GM12891 (cell line): ENCODE measurements at regions not wholly inside any gene's neighbourhood (a gene's known extent, or its start where the extent isn't known, plus 50 kb on each side); places are given as distances from the start of the nearest gene placed in this dataset.

Experiments
- PAX5 ChIP-seq: IDR thresholded peaks from 2 replicates; pipeline ENCODE4 v1.6.1; 2011; ENCODE audit warnings: low read length, moderate library complexity, mild to moderate bottlenecking; ENCODE audit not compliant: insufficient read depth, severe bottlenecking
- POLR2A ChIP-seq: IDR thresholded peaks from 2 replicates; pipeline ENCODE4 v1.6.1; 2011; ENCODE audit warnings: low read depth, low read length, control low read depth
- TAF1 ChIP-seq: IDR thresholded peaks from 2 replicates; pipeline ENCODE4 v1.6.1; 2011; ENCODE audit warnings: low read depth, low read length, control low read depth

DNA sequence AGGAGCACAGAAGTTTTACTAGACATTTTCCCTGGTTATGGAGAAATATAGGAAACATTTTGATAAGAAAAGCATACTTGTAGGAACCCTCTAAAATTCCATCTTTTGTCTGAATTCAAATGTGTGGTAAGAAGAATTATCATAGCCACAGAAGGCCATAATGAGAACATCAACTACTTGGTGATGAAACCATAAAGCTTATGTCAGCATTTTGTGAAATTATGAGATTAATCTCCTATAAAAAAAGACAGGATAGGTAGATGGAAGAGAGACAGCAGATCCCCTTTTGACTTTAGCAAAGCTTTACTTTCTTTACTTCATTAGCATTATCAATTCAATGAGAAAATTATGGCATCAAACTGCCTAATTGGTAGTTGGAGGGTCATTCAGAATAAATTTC is 697.0 kb downstream of the IGSF11 start:
- TF ChIP-seq POLR2A: no peak
- no peak for TF ChIP-seq TAF1
- no peak for TF ChIP-seq PAX5
